WTC11 (cell line): ENCODE measurements at regions not wholly inside any gene's neighbourhood (a gene's known extent, or its start where the extent isn't known, plus 50 kb on each side); places are given as distances from the start of the nearest gene placed in this dataset.

Experiments
- ATAC-seq: fragments of 200-7000 bp; cut with Tn5 transposase; 2 replicates; pipeline ENCODE4 v1.10.0; 2021; ENCODE audit warnings: mild to moderate bottlenecking, moderate library complexity
- CTCF ChIA-PET: fragments of 300-600 bp; sonication (Branson Sonifier 250); formaldehyde crosslinking; loops from one replicate; lab custom pipeline; 2021; ENCODE audit warnings: antibody characterized with exemption; lab: Charles Lee
- POLR2A ChIA-PET: fragments of 350-600 bp; sonication (Branson Sonifier 250); formaldehyde crosslinking; loops from one replicate; lab custom pipeline; 2021; ENCODE audit warnings: antibody characterized with exemption; lab: Charles Lee
- DNase-seq: peaks from one replicate; pipeline ENCODE4 v3.0.0; 2021; ENCODE audit warnings: low spot score
- H3K27ac Mint-ChIP-seq: 2 replicates; pipeline ENCODE4 v1.8.0; 2021; ENCODE audit warnings: mixed read lengths
- H3K27me3 Mint-ChIP-seq: 2 replicates; pipeline ENCODE4 v1.8.0; 2021; ENCODE audit warnings: low read depth, mild to moderate bottlenecking, moderate library complexity, mixed read lengths
- H3K36me3 Mint-ChIP-seq: 2 replicates; pipeline ENCODE4 v1.8.0; 2021; ENCODE audit warnings: mixed read lengths
- H3K4me1 Mint-ChIP-seq: 2 replicates; pipeline ENCODE4 v1.8.0; 2022; ENCODE audit warnings: mixed read lengths
- H3K4me3 Mint-ChIP-seq: 2 replicates; pipeline ENCODE4 v1.8.0; 2021; ENCODE audit warnings: mild to moderate bottlenecking, moderate library complexity, mixed read lengths
- H3K9me3 Mint-ChIP-seq: 2 replicates; pipeline ENCODE4 v1.8.0; 2021; ENCODE audit warnings: mixed read lengths
- ATF1 ChIP-seq: sonication (generic); formaldehyde crosslinking; IDR thresholded peaks from 2 replicates; pipeline ENCODE4 v1.8.1; 2023; ENCODE audit warnings: mild to moderate bottlenecking, moderate library complexity, missing genetic modification reagents
- CBFB ChIP-seq: sonication (generic); formaldehyde crosslinking; IDR thresholded peaks from 2 replicates; pipeline ENCODE4 v1.8.1; 2022; ENCODE audit warnings: mild to moderate bottlenecking, low read depth, missing genetic modification reagents
- CREB1 ChIP-seq: sonication (generic); formaldehyde crosslinking; IDR thresholded peaks from 2 replicates; pipeline ENCODE4 v1.8.0; 2023; ENCODE audit warnings: mild to moderate bottlenecking, missing genetic modification reagents
- ELF4 ChIP-seq: sonication (generic); formaldehyde crosslinking; IDR thresholded peaks from 2 replicates; pipeline ENCODE4 v1.8.1; 2022; ENCODE audit warnings: low read depth, mild to moderate bottlenecking, moderate library complexity, missing genetic modification reagents
- ETV6 ChIP-seq: sonication (generic); formaldehyde crosslinking; IDR thresholded peaks from 2 replicates; pipeline ENCODE4 v1.8.1; 2022; ENCODE audit warnings: mild to moderate bottlenecking, missing genetic modification reagents
- FOXJ3 ChIP-seq: sonication (generic); formaldehyde crosslinking; IDR thresholded peaks from 2 replicates; pipeline ENCODE4 v1.9.0; 2021; ENCODE audit warnings: missing genetic modification reagents, mild to moderate bottlenecking, borderline replicate concordance
- IRF2 ChIP-seq: sonication (generic); formaldehyde crosslinking; IDR thresholded peaks from 2 replicates; pipeline ENCODE4 v1.8.0; 2022; ENCODE audit warnings: low read depth, missing genetic modification reagents, borderline replicate concordance
- JAZF1 ChIP-seq: fragments of 250-450 bp; sonication (Bioruptor Pico); IDR thresholded peaks from 2 replicates; pipeline ENCODE4 v1.9.0; 2021; ENCODE audit warnings: moderate library complexity, mild to moderate bottlenecking, inconsistent platforms
- MYBL2 ChIP-seq: sonication (generic); formaldehyde crosslinking; IDR thresholded peaks from 2 replicates; pipeline ENCODE4 v1.8.1; 2023; ENCODE audit warnings: mild to moderate bottlenecking, moderate library complexity, missing genetic modification reagents
- NFYB ChIP-seq: sonication (generic); formaldehyde crosslinking; conservative IDR thresholded peaks from 2 replicates; pipeline ENCODE4 v1.8.0; 2022; ENCODE audit warnings: low read depth, missing genetic modification reagents
- NR1H2 ChIP-seq: sonication (generic); formaldehyde crosslinking; IDR thresholded peaks from 2 replicates; pipeline ENCODE4 v1.9.0; 2021; ENCODE audit warnings: mild to moderate bottlenecking, moderate library complexity, missing genetic modification reagents
- ZNF317 ChIP-seq: sonication (generic); formaldehyde crosslinking; IDR thresholded peaks from 2 replicates; pipeline ENCODE4 v1.8.1; 2023; ENCODE audit warnings: low read depth, mild to moderate bottlenecking, moderate library complexity, missing genetic modification reagents, borderline replicate concordance
- ZNF416 ChIP-seq: fragments of 250-450 bp; sonication (Bioruptor Pico); IDR thresholded peaks from 2 replicates; pipeline ENCODE4 v1.9.0; 2021; ENCODE audit warnings: mild to moderate bottlenecking, inconsistent platforms
- TF ChIP-seq, protein P1 (sequence below): fragments of 250-450 bp; sonication (Bioruptor Pico); IDR thresholded peaks from 2 replicates; pipeline ENCODE4 v1.9.0; 2021; ENCODE audit warnings: mild to moderate bottlenecking, borderline replicate concordance
- TF ChIP-seq, protein P2 (sequence below): sonication (generic); formaldehyde crosslinking; IDR thresholded peaks from 2 replicates; pipeline ENCODE4 v1.8.1; 2023; ENCODE audit warnings: mild to moderate bottlenecking, moderate library complexity, missing genetic modification reagents
- TF ChIP-seq, protein P3 (sequence below): fragments of 250-450 bp; sonication (Bioruptor Pico); IDR thresholded peaks from 2 replicates; pipeline ENCODE4 v2.1.2; 2022; ENCODE audit warnings: mild to moderate bottlenecking, moderate library complexity
- TF ChIP-seq, protein P4 (sequence below): sonication (generic); formaldehyde crosslinking; IDR thresholded peaks from 2 replicates; pipeline ENCODE4 v1.8.1; 2023; ENCODE audit warnings: mild to moderate bottlenecking, missing genetic modification reagents
- TF ChIP-seq, protein P5 (sequence below): sonication (generic); formaldehyde crosslinking; IDR thresholded peaks from 2 replicates; pipeline ENCODE4 v1.8.1; 2022; ENCODE audit warnings: mild to moderate bottlenecking, missing genetic modification reagents, moderate library complexity, borderline replicate concordance
- TF ChIP-seq, protein P6 (sequence below): sonication (generic); formaldehyde crosslinking; IDR thresholded peaks from 2 replicates; pipeline ENCODE4 v1.8.0; 2022; ENCODE audit warnings: mild to moderate bottlenecking, missing genetic modification reagents

DNA sequence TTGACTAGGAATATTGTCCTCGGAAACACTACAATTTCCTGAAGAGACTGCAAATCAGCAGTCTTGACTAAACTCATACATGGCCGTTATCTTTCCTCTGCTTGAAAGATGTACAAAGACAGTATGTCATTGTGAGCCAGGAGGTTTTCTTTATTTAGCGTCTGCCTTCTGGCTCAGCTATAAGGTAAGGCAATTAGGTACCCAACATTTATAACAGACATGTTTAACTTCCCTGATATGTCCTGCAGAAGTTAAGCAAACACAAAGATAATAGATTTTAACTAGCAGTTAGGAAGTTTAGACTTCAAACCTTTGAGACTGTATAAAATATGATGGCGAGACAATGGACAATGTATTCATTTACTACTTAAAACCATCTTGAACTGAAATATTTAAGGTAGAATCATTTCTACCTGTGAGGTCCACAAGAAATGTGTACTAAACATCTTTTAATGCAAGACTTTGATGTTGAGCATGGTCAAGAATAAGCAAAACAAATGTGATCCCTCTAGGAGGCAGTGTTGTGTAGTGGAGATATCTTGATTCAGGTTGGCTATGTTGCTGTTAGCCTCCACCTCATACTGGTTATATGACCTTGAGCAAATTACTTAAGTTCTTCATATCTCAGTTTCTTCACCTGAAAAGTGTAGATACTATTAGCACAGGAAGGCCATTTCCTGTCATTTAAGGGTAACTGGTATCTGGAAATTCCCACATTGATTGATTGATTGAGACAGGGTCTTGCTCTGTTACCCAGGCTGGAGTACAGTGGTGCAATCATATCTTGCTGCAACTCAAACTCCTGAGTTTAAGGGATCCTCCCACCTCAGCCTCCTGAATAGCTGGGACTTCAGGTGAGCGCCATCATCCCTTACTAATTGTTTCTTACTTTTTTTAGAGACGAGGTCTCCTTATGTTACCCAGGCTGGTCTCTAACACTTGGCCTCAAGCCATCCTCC lies 96.3 kb upstream of the EEA1 start (continued):
- TF ChIP-seq, protein P1, sequence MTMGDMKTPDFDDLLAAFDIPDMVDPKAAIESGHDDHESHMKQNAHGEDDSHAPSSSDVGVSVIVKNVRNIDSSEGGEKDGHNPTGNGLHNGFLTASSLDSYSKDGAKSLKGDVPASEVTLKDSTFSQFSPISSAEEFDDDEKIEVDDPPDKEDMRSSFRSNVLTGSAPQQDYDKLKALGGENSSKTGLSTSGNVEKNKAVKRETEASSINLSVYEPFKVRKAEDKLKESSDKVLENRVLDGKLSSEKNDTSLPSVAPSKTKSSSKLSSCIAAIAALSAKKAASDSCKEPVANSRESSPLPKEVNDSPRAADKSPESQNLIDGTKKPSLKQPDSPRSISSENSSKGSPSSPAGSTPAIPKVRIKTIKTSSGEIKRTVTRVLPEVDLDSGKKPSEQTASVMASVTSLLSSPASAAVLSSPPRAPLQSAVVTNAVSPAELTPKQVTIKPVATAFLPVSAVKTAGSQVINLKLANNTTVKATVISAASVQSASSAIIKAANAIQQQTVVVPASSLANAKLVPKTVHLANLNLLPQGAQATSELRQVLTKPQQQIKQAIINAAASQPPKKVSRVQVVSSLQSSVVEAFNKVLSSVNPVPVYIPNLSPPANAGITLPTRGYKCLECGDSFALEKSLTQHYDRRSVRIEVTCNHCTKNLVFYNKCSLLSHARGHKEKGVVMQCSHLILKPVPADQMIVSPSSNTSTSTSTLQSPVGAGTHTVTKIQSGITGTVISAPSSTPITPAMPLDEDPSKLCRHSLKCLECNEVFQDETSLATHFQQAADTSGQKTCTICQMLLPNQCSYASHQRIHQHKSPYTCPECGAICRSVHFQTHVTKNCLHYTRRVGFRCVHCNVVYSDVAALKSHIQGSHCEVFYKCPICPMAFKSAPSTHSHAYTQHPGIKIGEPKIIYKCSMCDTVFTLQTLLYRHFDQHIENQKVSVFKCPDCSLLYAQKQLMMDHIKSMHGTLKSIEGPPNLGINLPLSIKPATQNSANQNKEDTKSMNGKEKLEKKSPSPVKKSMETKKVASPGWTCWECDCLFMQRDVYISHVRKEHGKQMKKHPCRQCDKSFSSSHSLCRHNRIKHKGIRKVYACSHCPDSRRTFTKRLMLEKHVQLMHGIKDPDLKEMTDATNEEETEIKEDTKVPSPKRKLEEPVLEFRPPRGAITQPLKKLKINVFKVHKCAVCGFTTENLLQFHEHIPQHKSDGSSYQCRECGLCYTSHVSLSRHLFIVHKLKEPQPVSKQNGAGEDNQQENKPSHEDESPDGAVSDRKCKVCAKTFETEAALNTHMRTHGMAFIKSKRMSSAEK (CRISPR knock-in tag) = no peak
- TF ChIP-seq CBFB = no peak
- TF ChIP-seq, protein P2, sequence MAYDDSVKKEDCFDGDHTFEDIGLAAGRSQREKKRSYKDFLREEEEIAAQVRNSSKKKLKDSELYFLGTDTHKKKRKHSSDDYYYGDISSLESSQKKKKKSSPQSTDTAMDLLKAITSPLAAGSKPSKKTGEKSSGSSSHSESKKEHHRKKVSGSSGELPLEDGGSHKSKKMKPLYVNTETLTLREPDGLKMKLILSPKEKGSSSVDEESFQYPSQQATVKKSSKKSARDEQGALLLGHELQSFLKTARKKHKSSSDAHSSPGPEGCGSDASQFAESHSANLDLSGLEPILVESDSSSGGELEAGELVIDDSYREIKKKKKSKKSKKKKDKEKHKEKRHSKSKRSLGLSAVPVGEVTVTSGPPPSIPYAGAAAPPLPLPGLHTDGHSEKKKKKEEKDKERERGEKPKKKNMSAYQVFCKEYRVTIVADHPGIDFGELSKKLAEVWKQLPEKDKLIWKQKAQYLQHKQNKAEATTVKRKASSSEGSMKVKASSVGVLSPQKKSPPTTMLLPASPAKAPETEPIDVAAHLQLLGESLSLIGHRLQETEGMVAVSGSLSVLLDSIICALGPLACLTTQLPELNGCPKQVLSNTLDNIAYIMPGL (CRISPR knock-in tag) = no peak
- no peak for TF ChIP-seq ETV6 (CRISPR knock-in tag)
- no peak for TF ChIP-seq NR1H2 (CRISPR knock-in tag)

DNA sequence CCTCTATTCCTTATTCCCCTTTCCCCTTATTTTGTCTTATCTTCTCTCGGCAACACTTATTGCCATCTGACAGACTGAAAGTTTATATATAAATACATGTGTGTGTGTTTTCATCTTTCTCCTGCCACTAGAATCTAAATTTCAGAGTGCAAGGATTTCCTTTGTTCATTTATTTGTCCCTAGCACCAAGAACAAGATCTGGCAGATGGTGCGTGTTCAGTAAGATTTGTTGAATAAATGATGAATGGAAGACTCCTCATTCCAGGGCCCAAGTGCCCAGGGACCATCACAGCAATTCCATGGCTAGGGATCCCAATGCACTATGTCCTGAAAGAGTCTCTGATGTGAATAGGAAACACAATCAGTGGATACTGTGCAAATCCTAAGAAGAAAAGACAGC lies 97.9 kb upstream of the EEA1 start:
- no peaks in the 10 kb centered on the region for H3K9me3 Mint-ChIP-seq
- DNase-seq (no peak), ATAC-seq (no peak)
- TF ChIP-seq ZNF416 = no peak
- TF ChIP-seq FOXJ3 (CRISPR knock-in tag) = no peak
- TF ChIP-seq, protein P3, sequence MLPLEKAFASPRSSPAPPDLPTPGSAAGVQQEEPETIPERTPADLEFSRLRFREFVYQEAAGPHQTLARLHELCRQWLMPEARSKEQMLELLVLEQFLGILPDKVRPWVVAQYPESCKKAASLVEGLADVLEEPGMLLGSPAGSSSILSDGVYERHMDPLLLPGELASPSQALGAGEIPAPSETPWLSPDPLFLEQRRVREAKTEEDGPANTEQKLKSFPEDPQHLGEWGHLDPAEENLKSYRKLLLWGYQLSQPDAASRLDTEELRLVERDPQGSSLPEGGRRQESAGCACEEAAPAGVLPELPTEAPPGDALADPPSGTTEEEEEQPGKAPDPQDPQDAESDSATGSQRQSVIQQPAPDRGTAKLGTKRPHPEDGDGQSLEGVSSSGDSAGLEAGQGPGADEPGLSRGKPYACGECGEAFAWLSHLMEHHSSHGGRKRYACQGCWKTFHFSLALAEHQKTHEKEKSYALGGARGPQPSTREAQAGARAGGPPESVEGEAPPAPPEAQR (CRISPR knock-in tag) = no peak
- TF ChIP-seq, protein P4, sequence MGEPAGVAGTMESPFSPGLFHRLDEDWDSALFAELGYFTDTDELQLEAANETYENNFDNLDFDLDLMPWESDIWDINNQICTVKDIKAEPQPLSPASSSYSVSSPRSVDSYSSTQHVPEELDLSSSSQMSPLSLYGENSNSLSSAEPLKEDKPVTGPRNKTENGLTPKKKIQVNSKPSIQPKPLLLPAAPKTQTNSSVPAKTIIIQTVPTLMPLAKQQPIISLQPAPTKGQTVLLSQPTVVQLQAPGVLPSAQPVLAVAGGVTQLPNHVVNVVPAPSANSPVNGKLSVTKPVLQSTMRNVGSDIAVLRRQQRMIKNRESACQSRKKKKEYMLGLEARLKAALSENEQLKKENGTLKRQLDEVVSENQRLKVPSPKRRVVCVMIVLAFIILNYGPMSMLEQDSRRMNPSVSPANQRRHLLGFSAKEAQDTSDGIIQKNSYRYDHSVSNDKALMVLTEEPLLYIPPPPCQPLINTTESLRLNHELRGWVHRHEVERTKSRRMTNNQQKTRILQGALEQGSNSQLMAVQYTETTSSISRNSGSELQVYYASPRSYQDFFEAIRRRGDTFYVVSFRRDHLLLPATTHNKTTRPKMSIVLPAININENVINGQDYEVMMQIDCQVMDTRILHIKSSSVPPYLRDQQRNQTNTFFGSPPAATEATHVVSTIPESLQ (CRISPR knock-in tag) = no peak
- no peak for TF ChIP-seq CREB1
- TF ChIP-seq MYBL2 (CRISPR knock-in tag) = no peak
- TF ChIP-seq, protein P5, sequence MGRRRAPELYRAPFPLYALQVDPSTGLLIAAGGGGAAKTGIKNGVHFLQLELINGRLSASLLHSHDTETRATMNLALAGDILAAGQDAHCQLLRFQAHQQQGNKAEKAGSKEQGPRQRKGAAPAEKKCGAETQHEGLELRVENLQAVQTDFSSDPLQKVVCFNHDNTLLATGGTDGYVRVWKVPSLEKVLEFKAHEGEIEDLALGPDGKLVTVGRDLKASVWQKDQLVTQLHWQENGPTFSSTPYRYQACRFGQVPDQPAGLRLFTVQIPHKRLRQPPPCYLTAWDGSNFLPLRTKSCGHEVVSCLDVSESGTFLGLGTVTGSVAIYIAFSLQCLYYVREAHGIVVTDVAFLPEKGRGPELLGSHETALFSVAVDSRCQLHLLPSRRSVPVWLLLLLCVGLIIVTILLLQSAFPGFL (CRISPR knock-in tag) = no peak
- TF ChIP-seq ZNF317 (CRISPR knock-in tag) = no peak
- TF ChIP-seq ATF1 (CRISPR knock-in tag) = no peak
- TF ChIP-seq NFYB (CRISPR knock-in tag) = no peak
- TF ChIP-seq, protein P6, sequence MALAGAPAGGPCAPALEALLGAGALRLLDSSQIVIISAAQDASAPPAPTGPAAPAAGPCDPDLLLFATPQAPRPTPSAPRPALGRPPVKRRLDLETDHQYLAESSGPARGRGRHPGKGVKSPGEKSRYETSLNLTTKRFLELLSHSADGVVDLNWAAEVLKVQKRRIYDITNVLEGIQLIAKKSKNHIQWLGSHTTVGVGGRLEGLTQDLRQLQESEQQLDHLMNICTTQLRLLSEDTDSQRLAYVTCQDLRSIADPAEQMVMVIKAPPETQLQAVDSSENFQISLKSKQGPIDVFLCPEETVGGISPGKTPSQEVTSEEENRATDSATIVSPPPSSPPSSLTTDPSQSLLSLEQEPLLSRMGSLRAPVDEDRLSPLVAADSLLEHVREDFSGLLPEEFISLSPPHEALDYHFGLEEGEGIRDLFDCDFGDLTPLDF (CRISPR knock-in tag) = no peak
- TF ChIP-seq IRF2 = no peak
- no peak for TF ChIP-seq ELF4 (CRISPR knock-in tag)
- no peak for TF ChIP-seq JAZF1 (CRISPR knock-in tag)
- 0 out of 2 replicates have a peak, but pooled peaks cover 3% of the 10 kb centered on the region for H3K4me1 Mint-ChIP-seq
- no peaks in the 10 kb centered on the region; the same call in 1 of the 2 replicates for H3K27me3 Mint-ChIP-seq
- ChIA-PET CTCF (interaction anchor here (0.6 kb wide), 1 partner anchor 91 kb away, joined by 3 read pairs; no protein-coding TSS in a partner anchor), POLR2A (no interaction called here)
- no peaks in the 10 kb centered on the region for H3K36me3 Mint-ChIP-seq
- no peak overlapping the region for H3K4me3 Mint-ChIP-seq
- H3K27ac Mint-ChIP-seq = no peak overlapping the region
